IPS-18c (cell line): ENCODE measurements at regions not wholly inside any gene's neighbourhood (a gene's known extent, or its start where the extent isn't known, plus 50 kb on each side); places are given as distances from the start of the nearest gene placed in this dataset.

Experiments used
- H3K4me3 ChIP-seq: 2 replicates; pipeline ENCODE4 v1.7.0; 2013; ENCODE audit warnings: low read depth, mild to moderate bottlenecking, low read length, moderate library complexity; ENCODE audit not compliant: insufficient read depth
- H3K9me3 ChIP-seq: one replicate; pipeline ENCODE4 v1.6.1; 2013; ENCODE audit warnings: mild to moderate bottlenecking, low read length, moderate library complexity; ENCODE audit not compliant: control insufficient read depth, insufficient read depth

GRCh38 chr2:157105372-157105771, 152.1 kb upstream of the GALNT5 start:
- no peaks in the 10 kb centered on the region for H3K9me3 ChIP-seq
- H3K4me3 ChIP-seq, result no peak overlapping the region

GRCh38 chr2:157106950-157107349, 150.6 kb upstream of the GALNT5 start:
- Histone ChIP-seq H3K9me3 (no peaks in the 10 kb centered on the region), H3K4me3 (no peak overlapping the region)

GRCh38 chr2:157107460-157107859, 150.0 kb upstream of the GALNT5 start:
- no peak overlapping the region for H3K4me3 ChIP-seq
- H3K9me3 ChIP-seq, result no peaks in the 10 kb centered on the region

- no peak overlapping the region for H3K4me3 ChIP-seq
- no peaks in the 10 kb centered on the region for H3K9me3 ChIP-seq
These were observed 149.6 kb upstream of the GALNT5 start for GRCh38 chr2:157107877-157108276.

GRCh38 chr2:157122776-157123175, 134.7 kb upstream of the GALNT5 start:
- no peak overlapping the region for H3K4me3 ChIP-seq
- H3K9me3 ChIP-seq, result peaks cover 3% of the 10 kb centered on the region

- H3K4me3 ChIP-seq, result no peak overlapping the region
- peaks cover 3% of the 10 kb centered on the region for H3K9me3 ChIP-seq
These were observed 132.8 kb upstream of the GALNT5 start for GRCh38 chr2:157124731-157125130.

- Histone ChIP-seq H3K9me3 (peaks cover 3% of the 10 kb centered on the region), H3K4me3 (no peak overlapping the region)
These were observed 131.8 kb upstream of the GALNT5 start for GRCh38 chr2:157125685-157126084.

GRCh38 chr2:157127249-157128012, 130.1 kb upstream of the GALNT5 start:
- H3K9me3 ChIP-seq, result peaks cover 3% of the 10 kb centered on the region
- no peak overlapping the region for H3K4me3 ChIP-seq

GRCh38 chr2:157143901-157144300, 113.6 kb upstream of the GALNT5 start:
- Histone ChIP-seq H3K9me3 (no peaks in the 10 kb centered on the region), H3K4me3 (no peak overlapping the region)

GRCh38 chr2:157149270-157149669, 108.2 kb upstream of the GALNT5 start:
- Histone ChIP-seq H3K9me3 (no peaks in the 10 kb centered on the region), H3K4me3 (no peak overlapping the region)

- Histone ChIP-seq H3K4me3 (no peak overlapping the region), H3K9me3 (no peaks in the 10 kb centered on the region)
These were observed 106.8 kb upstream of the GALNT5 start for GRCh38 chr2:157150747-157151146.

GRCh38 chr2:157152362-157152761, 105.1 kb upstream of the GALNT5 start:
- no peak overlapping the region for H3K4me3 ChIP-seq
- H3K9me3 ChIP-seq, result no peaks in the 10 kb centered on the region

GRCh38 chr2:157155992-157156391, 101.5 kb upstream of the GALNT5 start:
- H3K9me3 ChIP-seq, result no peaks in the 10 kb centered on the region
- no peak overlapping the region for H3K4me3 ChIP-seq

- no peak overlapping the region for H3K4me3 ChIP-seq
- no peaks in the 10 kb centered on the region for H3K9me3 ChIP-seq
These were observed 99.4 kb upstream of the GALNT5 start for GRCh38 chr2:157158111-157158510.

- Histone ChIP-seq H3K4me3 (no peak overlapping the region), H3K9me3 (no peaks in the 10 kb centered on the region)
These were observed 98.1 kb upstream of the GALNT5 start for GRCh38 chr2:157159221-157159934.

- Histone ChIP-seq H3K4me3 (no peak overlapping the region), H3K9me3 (no peaks in the 10 kb centered on the region)
These were observed 97.4 kb upstream of the GALNT5 start for GRCh38 chr2:157160111-157160510.

GRCh38 chr2:157164370-157164769, 93.1 kb upstream of the GALNT5 start:
- no peak overlapping the region for H3K4me3 ChIP-seq

GRCh38 chr2:157164891-157165290, 92.6 kb upstream of the GALNT5 start:
- Histone ChIP-seq H3K9me3 (no peaks in the 10 kb centered on the region), H3K4me3 (no peak overlapping the region)

More at GRCh38 chr2:157164370-157164769, 93.1 kb upstream of the GALNT5 start:
- no peaks in the 10 kb centered on the region for H3K9me3 ChIP-seq
